Activated CD8-positive, alpha-beta memory T cell treated with anti-CD3 and anti-CD28 coated beads for 4 hours (primary cell): ENCODE measurements at regions not wholly inside any gene's neighbourhood (a gene's known extent, or its start where the extent isn't known, plus 50 kb on each side); places are given as distances from the start of the nearest gene placed in this dataset.

Experiments
- DNase-seq, 2 donors: peaks; one replicate each; pipeline ENCODE4 v3.0.0-alpha.2; 2020; ENCODE audit warnings: low read depth in 2 of 2

GRCh38 chr12:89920866-89921265, 212.2 kb upstream of the ATP2B1 start:
- no peak for DNase-seq

- no peak for DNase-seq
These were observed 210.7 kb upstream of the ATP2B1 start for GRCh38 chr12:89919241-89919906.

GRCh38 chr12:89918172-89918846, 209.7 kb upstream of the ATP2B1 start:
- no peak for DNase-seq

- DNase-seq, result no peak
These were observed 201.1 kb upstream of the ATP2B1 start for GRCh38 chr12:89909753-89910152.

GRCh38 chr12:89907659-89908058, 199.0 kb upstream of the ATP2B1 start:
- DNase-seq, result no peak

GRCh38 chr12:89906824-89907223, 198.2 kb upstream of the ATP2B1 start:
- DNase-seq, result no peak

- no peak for DNase-seq
These were observed 197.5 kb upstream of the ATP2B1 start for GRCh38 chr12:89906178-89906577.

- no peak for DNase-seq
These were observed 193.4 kb upstream of the ATP2B1 start for GRCh38 chr12:89901906-89902642.

- DNase-seq, result no peak
These were observed 192.7 kb upstream of the ATP2B1 start for GRCh38 chr12:89901319-89901718.

- DNase-seq, result no peak
These were observed 191.0 kb upstream of the ATP2B1 start for GRCh38 chr12:89899651-89900050.

GRCh38 chr12:89895591-89895990, 187.0 kb upstream of the ATP2B1 start:
- DNase-seq, result no peak

- no peak for DNase-seq
These were observed 186.5 kb upstream of the ATP2B1 start for GRCh38 chr12:89895101-89895500.

GRCh38 chr12:89893972-89894706, 185.5 kb upstream of the ATP2B1 start:
- no peak for DNase-seq

GRCh38 chr12:89892436-89892835, 183.8 kb upstream of the ATP2B1 start:
- DNase-seq, result no peak

GRCh38 chr12:89891933-89892332, 183.3 kb upstream of the ATP2B1 start:
- no peak for DNase-seq

GRCh38 chr12:89890161-89890560, 181.5 kb upstream of the ATP2B1 start:
- no peak for DNase-seq

GRCh38 chr12:89889062-89889461, 180.4 kb upstream of the ATP2B1 start:
- no peak for DNase-seq

- DNase-seq, result no peak
These were observed 176.3 kb upstream of the ATP2B1 start for GRCh38 chr12:89884952-89885351.

GRCh38 chr12:89884416-89884898, 175.8 kb upstream of the ATP2B1 start:
- no peak for DNase-seq

- no peak for DNase-seq
These were observed 175.2 kb upstream of the ATP2B1 start for GRCh38 chr12:89883630-89884389.

- DNase-seq, result no peak
These were observed 174.2 kb upstream of the ATP2B1 start for GRCh38 chr12:89882792-89883191.
